ENCODE measurements at regions not wholly inside any gene's neighbourhood (a gene's known extent, or its start where the extent isn't known, plus 50 kb on each side); places are given as distances from the start of the nearest gene placed in this dataset.

GRCh38 chr1:201663491-201664113, 124.7 kb downstream of the NAV1 start:
- Histone ChIP-seq H3K9ac (ENCODE audit: low read depth, low read length) (no peak overlapping the region), H3K9me3 (ENCODE audit: control insufficient read depth, insufficient read depth, low read length) (no peaks in the 10 kb centered on the region), H3K36me3 (ENCODE audit: control insufficient read depth, insufficient read depth, low read length) (no peaks in the 10 kb centered on the region), H3K4me1 (ENCODE audit: control insufficient read depth, insufficient read depth, low read length) (no peaks in the 10 kb centered on the region), H3K27me3 (ENCODE audit: control insufficient read depth, insufficient read depth, low read length) (no peaks in the 10 kb centered on the region), H3K4me3 (ENCODE audit: low read depth, low read length) (no peak overlapping the region)

- H3K27me3 ChIP-seq (ENCODE audit: control insufficient read depth, insufficient read depth, low read length): no peaks in the 10 kb centered on the region
- H3K9me3 ChIP-seq (ENCODE audit: control insufficient read depth, insufficient read depth, low read length): no peaks in the 10 kb centered on the region
- H3K36me3 ChIP-seq (ENCODE audit: control insufficient read depth, insufficient read depth, low read length): no peaks in the 10 kb centered on the region
- no peaks in the 10 kb centered on the region for H3K4me1 ChIP-seq (ENCODE audit: control insufficient read depth, insufficient read depth, low read length)
- H3K9ac ChIP-seq (ENCODE audit: low read depth, low read length): no peak overlapping the region
- H3K4me3 ChIP-seq (ENCODE audit: low read depth, low read length): no peak overlapping the region
Measured at GRCh38 chr1:201665036-201665435, 126.1 kb downstream of the NAV1 start.

GRCh38 chr1:201666102-201666501, 127.2 kb downstream of the NAV1 start:
- Histone ChIP-seq H3K9ac (ENCODE audit: low read depth, low read length) (no peak overlapping the region), H3K4me1 (ENCODE audit: control insufficient read depth, insufficient read depth, low read length) (no peaks in the 10 kb centered on the region), H3K27me3 (ENCODE audit: control insufficient read depth, insufficient read depth, low read length) (no peaks in the 10 kb centered on the region), H3K9me3 (ENCODE audit: control insufficient read depth, insufficient read depth, low read length) (no peaks in the 10 kb centered on the region), H3K4me3 (ENCODE audit: low read depth, low read length) (no peak overlapping the region), H3K36me3 (ENCODE audit: control insufficient read depth, insufficient read depth, low read length) (no peaks in the 10 kb centered on the region)

- Histone ChIP-seq H3K36me3 (ENCODE audit: control insufficient read depth, insufficient read depth, low read length) (no peaks in the 10 kb centered on the region), H3K27me3 (ENCODE audit: control insufficient read depth, insufficient read depth, low read length) (no peaks in the 10 kb centered on the region), H3K9me3 (ENCODE audit: control insufficient read depth, insufficient read depth, low read length) (no peaks in the 10 kb centered on the region), H3K4me3 (ENCODE audit: low read depth, low read length) (no peak overlapping the region), H3K4me1 (ENCODE audit: control insufficient read depth, insufficient read depth, low read length) (no peaks in the 10 kb centered on the region), H3K9ac (ENCODE audit: low read depth, low read length) (no peak overlapping the region)
Measured at GRCh38 chr1:201666645-201667044, 127.7 kb downstream of the NAV1 start.

- Histone ChIP-seq H3K4me1 (ENCODE audit: control insufficient read depth, insufficient read depth, low read length) (no peaks in the 10 kb centered on the region), H3K27me3 (ENCODE audit: control insufficient read depth, insufficient read depth, low read length) (no peaks in the 10 kb centered on the region), H3K36me3 (ENCODE audit: control insufficient read depth, insufficient read depth, low read length) (no peaks in the 10 kb centered on the region), H3K9ac (ENCODE audit: low read depth, low read length) (no peak overlapping the region), H3K9me3 (ENCODE audit: control insufficient read depth, insufficient read depth, low read length) (no peaks in the 10 kb centered on the region), H3K4me3 (ENCODE audit: low read depth, low read length) (no peak overlapping the region)
Measured at GRCh38 chr1:201667479-201667878, 128.6 kb downstream of the NAV1 start.

GRCh38 chr1:201670517-201670916, 131.6 kb downstream of the NAV1 start:
- Histone ChIP-seq H3K4me3 (ENCODE audit: low read depth, low read length) (no peak overlapping the region), H3K27me3 (ENCODE audit: control insufficient read depth, insufficient read depth, low read length) (no peaks in the 10 kb centered on the region), H3K9me3 (ENCODE audit: control insufficient read depth, insufficient read depth, low read length) (no peaks in the 10 kb centered on the region), H3K9ac (ENCODE audit: low read depth, low read length) (no peak overlapping the region), H3K36me3 (ENCODE audit: control insufficient read depth, insufficient read depth, low read length) (no peaks in the 10 kb centered on the region), H3K4me1 (ENCODE audit: control insufficient read depth, insufficient read depth, low read length) (peaks cover 2% of the 10 kb centered on the region)

- Histone ChIP-seq H3K4me1 (ENCODE audit: control insufficient read depth, insufficient read depth, low read length) (peaks cover 13% of the 10 kb centered on the region), H3K9ac (ENCODE audit: low read depth, low read length) (no peak overlapping the region), H3K4me3 (ENCODE audit: low read depth, low read length) (no peak overlapping the region), H3K9me3 (ENCODE audit: control insufficient read depth, insufficient read depth, low read length) (no peaks in the 10 kb centered on the region), H3K27me3 (ENCODE audit: control insufficient read depth, insufficient read depth, low read length) (no peaks in the 10 kb centered on the region), H3K36me3 (ENCODE audit: control insufficient read depth, insufficient read depth, low read length) (no peaks in the 10 kb centered on the region)
Measured at GRCh38 chr1:201672685-201673084, 133.8 kb downstream of the NAV1 start.

- H3K27me3 ChIP-seq (ENCODE audit: control insufficient read depth, insufficient read depth, low read length): no peaks in the 10 kb centered on the region
- no peak overlapping the region for H3K4me3 ChIP-seq (ENCODE audit: low read depth, low read length)
- H3K4me1 ChIP-seq (ENCODE audit: control insufficient read depth, insufficient read depth, low read length): peaks cover 14% of the 10 kb centered on the region
- no peak overlapping the region for H3K9ac ChIP-seq (ENCODE audit: low read depth, low read length)
- no peaks in the 10 kb centered on the region for H3K36me3 ChIP-seq (ENCODE audit: control insufficient read depth, insufficient read depth, low read length)
- no peaks in the 10 kb centered on the region for H3K9me3 ChIP-seq (ENCODE audit: control insufficient read depth, insufficient read depth, low read length)
Measured at GRCh38 chr1:201673093-201673492, 134.2 kb downstream of the NAV1 start.

GRCh38 chr1:201673915-201674314, 135.0 kb downstream of the NAV1 start:
- Histone ChIP-seq H3K4me3 (ENCODE audit: low read depth, low read length) (no peak overlapping the region), H3K36me3 (ENCODE audit: control insufficient read depth, insufficient read depth, low read length) (no peaks in the 10 kb centered on the region), H3K9me3 (ENCODE audit: control insufficient read depth, insufficient read depth, low read length) (no peaks in the 10 kb centered on the region), H3K27me3 (ENCODE audit: control insufficient read depth, insufficient read depth, low read length) (no peaks in the 10 kb centered on the region), H3K4me1 (ENCODE audit: control insufficient read depth, insufficient read depth, low read length) (peaks cover 20% of the 10 kb centered on the region), H3K9ac (ENCODE audit: low read depth, low read length) (no peak overlapping the region)

GRCh38 chr1:201675143-201675542, 136.2 kb downstream of the NAV1 start:
- H3K9me3 ChIP-seq (ENCODE audit: control insufficient read depth, insufficient read depth, low read length): no peaks in the 10 kb centered on the region
- no peak overlapping the region for H3K4me3 ChIP-seq (ENCODE audit: low read depth, low read length)
- no peaks in the 10 kb centered on the region for H3K27me3 ChIP-seq (ENCODE audit: control insufficient read depth, insufficient read depth, low read length)
- H3K9ac ChIP-seq (ENCODE audit: low read depth, low read length): no peak overlapping the region
- H3K36me3 ChIP-seq (ENCODE audit: control insufficient read depth, insufficient read depth, low read length): no peaks in the 10 kb centered on the region
- H3K4me1 ChIP-seq (ENCODE audit: control insufficient read depth, insufficient read depth, low read length): peaks cover 27% of the 10 kb centered on the region

GRCh38 chr1:201676197-201676596, 137.3 kb downstream of the NAV1 start:
- Histone ChIP-seq H3K9ac (ENCODE audit: low read depth, low read length) (peak overlapping the region; percentile 2), H3K9me3 (ENCODE audit: control insufficient read depth, insufficient read depth, low read length) (no peaks in the 10 kb centered on the region), H3K4me3 (ENCODE audit: low read depth, low read length) (no peak overlapping the region), H3K27me3 (ENCODE audit: control insufficient read depth, insufficient read depth, low read length) (no peaks in the 10 kb centered on the region), H3K36me3 (ENCODE audit: control insufficient read depth, insufficient read depth, low read length) (no peaks in the 10 kb centered on the region), H3K4me1 (ENCODE audit: control insufficient read depth, insufficient read depth, low read length) (peaks cover 30% of the 10 kb centered on the region)

GRCh38 chr1:201676641-201677040, 137.7 kb downstream of the NAV1 start:
- no peak overlapping the region for H3K4me3 ChIP-seq (ENCODE audit: low read depth, low read length)
- no peaks in the 10 kb centered on the region for H3K27me3 ChIP-seq (ENCODE audit: control insufficient read depth, insufficient read depth, low read length)
- H3K9me3 ChIP-seq (ENCODE audit: control insufficient read depth, insufficient read depth, low read length): no peaks in the 10 kb centered on the region
- H3K36me3 ChIP-seq (ENCODE audit: control insufficient read depth, insufficient read depth, low read length): no peaks in the 10 kb centered on the region
- H3K4me1 ChIP-seq (ENCODE audit: control insufficient read depth, insufficient read depth, low read length): peaks cover 30% of the 10 kb centered on the region
- peak overlapping the region; percentile 2 for H3K9ac ChIP-seq (ENCODE audit: low read depth, low read length)
